GM19023 (cell line): ENCODE measurements at regions not wholly inside any gene's neighbourhood (a gene's known extent, or its start where the extent isn't known, plus 50 kb on each side); places are given as distances from the start of the nearest gene placed in this dataset.

Source experiments
- ATAC-seq: cut with Tn5 transposase; IDR thresholded peaks from one replicate; pipeline ENCODE4 v1.9.1; 2021; ENCODE audit warnings: mild to moderate bottlenecking, moderate library complexity; ENCODE audit not compliant: unreplicated experiment

GRCh38 chr3:159904455-159904854, 84.2 kb upstream of the IL12A start:
- ATAC-seq = no peak

- no peak for ATAC-seq
These were observed 83.7 kb upstream of the IL12A start for GRCh38 chr3:159904911-159905310.

GRCh38 chr3:159907828-159908227, 80.8 kb upstream of the IL12A start:
- ATAC-seq = no peak

DNA sequence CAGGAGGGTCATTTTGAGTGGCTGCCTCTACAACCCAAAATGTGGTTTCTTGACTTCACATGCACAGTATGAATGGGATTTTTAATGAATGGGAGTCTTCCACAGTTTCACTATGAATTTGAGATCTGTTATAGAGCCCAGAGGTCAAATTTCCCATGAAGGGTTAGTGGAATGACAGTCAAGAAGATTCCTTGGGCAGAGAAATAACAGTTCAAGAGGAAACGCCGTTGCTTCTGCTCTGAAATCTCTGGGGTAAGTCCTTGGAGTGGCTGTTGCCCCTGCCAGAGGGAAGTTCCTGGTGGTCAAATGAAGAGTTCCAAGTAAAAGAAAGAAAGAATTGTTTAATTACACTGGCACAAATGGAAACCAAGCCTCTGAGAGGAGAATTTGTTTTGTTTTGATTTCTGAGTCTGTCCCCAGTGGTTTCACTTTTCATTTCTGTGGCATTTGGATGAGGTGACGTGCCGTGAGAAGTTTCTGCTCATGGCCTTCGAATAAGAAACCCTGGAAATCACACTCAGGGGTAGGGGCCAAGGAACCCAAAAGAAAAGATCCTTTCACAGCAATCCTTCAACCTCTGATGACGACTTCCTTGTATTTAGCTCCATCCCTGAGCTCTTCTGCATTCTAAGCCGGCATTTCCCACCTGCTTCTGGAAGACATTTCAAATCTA, 77.5 kb upstream of the IL12A start:
- peak; percentile 88 for ATAC-seq

DNA sequence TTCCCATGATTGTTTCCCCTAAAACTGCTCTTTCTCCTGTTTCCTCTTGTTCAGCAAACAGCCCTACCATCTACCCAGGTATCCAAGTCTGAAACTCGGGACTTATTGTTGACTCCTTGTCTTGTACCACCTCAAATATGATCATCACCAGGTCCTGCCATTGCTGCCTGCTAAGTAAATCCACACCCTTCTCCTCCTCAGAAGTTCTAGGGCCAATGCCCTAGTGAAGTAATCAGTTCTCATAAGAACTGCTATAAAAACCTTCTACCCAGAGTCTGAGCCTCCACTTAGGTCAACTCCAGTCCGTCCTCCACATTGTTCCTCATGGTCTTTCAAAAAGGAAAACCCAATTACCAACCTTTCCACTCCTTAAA, 77.0 kb upstream of the IL12A start:
- ATAC-seq = no peak

DNA sequence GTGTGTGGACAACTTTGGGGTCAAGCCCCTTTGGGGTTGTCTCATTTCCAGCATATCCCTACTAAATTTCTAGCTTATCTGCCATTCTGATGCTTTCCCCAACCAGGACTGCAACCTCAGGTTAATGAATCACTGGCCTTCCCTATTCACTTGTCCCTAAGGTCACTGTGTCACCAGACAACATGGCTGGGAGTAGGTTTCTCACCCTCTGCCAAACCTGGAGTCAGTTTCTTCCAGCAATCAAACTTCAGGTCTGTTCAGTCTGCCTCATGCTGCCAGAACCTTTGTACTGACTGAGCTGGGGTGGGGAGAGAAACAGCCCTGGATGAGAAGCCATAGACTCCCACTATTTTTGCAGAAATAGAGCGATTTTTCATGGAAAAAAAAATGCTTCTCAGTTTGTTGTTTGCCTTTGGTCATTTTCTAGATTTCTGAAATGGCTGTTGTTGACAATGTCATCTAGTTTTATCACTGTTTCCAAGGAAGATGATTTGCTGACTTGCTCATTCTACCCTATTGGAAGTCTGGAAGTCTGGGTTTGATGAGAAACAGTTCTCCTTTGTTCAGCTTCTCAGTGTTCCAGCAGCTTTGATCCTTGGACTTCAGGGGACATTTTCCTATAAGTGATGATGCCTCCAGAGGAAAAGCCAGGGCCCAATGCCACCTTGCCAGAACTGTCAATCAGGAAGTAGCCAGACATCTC, 74.8 kb upstream of the IL12A start:
- no peak for ATAC-seq

- ATAC-seq = no peak
These were observed 74.2 kb upstream of the IL12A start for GRCh38 chr3:159914426-159914825.

DNA sequence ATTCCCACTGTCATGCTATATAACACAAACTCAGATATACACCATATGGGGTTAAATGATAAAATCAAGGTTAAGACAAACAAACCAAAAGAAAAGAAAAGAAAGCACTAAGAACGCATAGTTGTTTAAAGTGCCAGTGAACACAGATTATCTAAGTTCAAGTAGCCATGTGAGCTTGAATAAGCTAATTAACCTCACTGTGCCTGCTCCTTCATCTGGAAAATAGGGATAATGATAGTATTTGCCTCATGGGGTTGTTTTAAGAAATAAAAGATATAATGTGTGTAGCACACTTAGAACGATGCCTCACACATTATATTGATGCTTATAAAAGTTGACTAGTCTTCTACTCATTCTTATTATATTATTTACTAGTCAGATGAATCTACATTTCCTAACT, 72.6 kb upstream of the IL12A start:
- ATAC-seq = no peak

DNA sequence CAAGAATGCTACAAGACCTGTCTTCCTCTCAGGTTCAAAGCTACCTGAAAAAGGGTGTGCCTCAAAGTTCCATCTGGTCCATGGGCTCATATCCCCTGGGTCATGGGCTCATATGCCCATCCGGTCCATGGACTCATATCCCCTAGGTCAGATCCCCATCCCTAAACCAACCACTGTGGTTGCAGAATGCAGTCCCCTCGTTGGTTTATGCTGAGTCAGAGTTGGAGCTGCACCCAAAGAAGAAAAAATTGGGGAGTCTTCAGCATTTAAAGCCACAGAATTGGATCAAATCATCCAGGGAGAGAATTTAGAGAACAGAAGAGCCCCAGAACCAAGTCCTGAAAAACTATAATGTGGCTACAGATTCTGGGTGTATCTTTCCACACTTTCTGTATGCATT, 71.5 kb upstream of the IL12A start:
- ATAC-seq = no peak

DNA sequence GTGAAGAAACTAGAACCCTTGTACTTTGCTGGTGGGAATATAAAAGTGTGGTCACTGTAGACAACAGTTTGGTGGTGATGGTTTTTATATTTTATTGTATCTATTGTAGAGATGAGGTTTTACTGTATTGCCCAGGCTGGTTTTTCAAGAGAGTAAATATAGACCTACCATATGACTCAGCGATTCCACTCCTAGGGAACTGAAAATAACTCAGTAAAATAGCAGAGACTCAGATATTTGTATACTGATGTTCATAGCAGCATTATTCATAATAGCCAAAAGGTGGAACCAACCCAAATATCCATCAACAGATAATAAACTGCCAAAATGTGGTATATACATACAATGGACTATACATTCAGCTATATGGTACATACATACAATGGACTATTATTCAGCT, 68.8 kb upstream of the IL12A start:
- ATAC-seq = peak; percentile 62

- no peak for ATAC-seq
These were observed 66.3 kb upstream of the IL12A start for GRCh38 chr3:159922193-159922840.

- peak; percentile 97 for ATAC-seq
These were observed 65.7 kb upstream of the IL12A start for GRCh38 chr3:159922861-159923312.

DNA sequence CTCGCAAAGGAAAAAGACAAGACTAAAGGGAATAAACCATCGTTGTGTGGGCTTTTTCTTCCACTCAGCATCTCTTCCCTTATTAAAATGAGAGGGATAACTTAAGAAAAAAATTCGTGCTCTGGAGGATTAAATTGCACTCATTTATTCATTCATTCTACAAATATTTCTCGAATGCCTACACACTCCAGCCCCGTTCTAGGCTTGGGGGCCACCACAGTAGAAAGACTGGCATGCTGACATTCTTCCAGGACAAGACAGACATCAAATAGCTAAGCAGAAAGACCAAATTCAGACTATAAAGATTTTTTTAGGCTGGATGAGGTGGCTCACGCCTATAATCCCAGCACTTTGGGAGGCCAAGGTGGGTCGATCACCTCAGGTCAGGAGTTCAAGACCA, 65.3 kb upstream of the IL12A start:
- ATAC-seq = no peak

DNA sequence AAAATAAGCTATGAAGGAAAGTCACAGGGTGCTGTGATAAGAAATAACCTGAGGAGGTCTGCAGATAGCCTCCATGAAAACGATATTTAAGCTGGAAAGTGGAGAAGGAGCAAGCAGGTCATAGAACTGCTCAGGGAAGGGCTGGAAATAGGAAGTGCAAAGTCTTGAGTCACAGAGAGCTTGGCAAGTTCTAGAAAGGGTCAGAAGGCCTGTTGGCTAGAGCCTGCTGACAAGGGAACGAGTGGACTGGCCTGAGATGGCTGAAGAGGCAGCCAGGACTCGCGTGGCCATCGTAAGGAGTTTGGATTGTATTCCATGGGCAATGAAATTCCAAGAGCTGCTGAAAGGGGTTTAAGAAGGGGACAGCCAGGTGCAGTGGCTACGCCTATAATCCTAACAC, 64.7 kb upstream of the IL12A start:
- ATAC-seq = no peak

GRCh38 chr3:159924411-159924810, 64.2 kb upstream of the IL12A start:
- ATAC-seq = no peak

GRCh38 chr3:159925248-159925647, 63.4 kb upstream of the IL12A start:
- ATAC-seq = no peak

DNA sequence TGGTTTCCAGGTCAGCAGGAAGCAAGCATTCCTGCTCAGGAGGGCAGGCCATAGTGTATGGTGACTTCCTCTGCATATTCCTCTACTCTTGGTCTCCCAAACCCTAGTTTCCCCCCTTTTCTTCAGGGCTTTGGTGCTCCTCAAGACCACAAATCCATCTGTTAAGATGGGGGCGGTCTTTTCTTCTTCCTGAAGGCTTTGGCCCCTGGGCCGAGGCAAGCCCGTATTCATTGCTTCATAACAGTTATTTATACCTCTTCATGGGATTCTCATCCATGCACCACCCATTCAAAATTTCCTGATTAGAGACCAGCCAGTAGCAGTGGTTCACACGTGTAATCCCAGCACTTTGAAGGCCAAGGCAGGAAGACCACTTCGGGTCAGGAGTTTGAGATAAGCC, 62.1 kb upstream of the IL12A start:
- no peak for ATAC-seq

GRCh38 chr3:159928071-159928491, 60.6 kb upstream of the IL12A start:
- no peak for ATAC-seq

DNA sequence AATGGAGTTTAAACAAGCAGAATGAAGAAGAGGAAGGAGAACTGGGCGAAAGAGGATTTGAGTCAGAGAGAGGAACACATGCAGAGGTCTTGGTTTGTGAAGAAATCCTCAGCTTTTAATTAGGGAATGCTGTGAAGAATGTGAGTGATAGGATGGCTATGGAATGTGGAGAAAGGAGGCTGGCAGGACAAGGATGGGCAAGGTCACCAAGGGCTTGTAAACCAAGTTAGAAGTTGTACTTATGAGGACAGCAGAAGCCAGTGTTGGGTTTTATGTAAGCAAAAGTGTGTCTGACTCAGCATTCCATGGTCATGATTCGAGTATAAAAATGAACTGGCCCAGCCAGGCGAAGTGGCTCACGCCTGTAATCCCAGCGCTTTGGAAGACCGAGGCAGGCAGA, 60.0 kb upstream of the IL12A start:
- ATAC-seq = no peak

DNA sequence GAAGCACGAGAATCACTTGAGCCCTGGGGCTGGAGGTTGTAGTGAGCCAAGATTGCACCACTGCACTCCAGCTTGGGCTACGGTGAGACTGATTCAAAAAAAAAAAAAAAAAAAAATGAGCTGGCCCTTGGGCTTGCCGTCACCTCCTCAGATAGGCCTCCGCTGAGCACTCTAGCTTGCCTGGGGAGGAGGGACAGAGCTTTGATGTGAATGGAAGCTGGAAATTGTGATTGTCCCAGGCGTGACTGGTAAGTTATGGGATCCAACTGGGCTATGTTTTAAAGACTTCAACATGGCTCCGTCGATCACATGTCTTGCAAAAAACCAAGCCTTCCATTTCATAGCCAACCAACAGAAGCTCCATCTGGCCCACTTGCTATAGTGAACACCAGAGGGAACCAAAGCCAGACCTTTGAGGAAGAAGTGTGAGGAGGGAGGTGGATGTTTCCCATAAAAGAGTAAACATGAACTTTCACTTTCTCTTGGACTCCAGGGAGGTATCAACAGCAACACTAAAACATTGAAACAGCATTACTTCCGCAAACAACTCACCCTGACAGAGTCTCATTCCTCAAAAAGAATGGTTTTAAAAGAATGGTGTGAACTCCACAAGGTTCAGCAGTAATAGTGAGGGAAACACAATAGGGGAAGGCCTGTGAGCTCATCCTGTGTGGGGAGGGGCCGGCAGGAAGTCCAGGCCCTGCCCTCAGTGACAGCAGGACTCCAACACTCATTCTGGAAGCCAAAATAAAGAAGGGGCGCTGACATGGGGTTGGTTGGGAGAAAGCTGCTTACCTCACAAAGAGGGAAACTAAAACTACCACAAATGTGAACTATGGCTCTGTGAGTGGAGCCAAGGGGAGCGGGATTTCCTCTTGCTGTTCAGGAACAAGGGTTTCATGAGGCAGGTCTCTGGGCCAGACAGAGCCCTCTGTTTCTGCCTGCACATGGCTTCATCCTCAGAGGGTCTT, 59.2 kb upstream of the IL12A start:
- ATAC-seq = peak; percentile 69

DNA sequence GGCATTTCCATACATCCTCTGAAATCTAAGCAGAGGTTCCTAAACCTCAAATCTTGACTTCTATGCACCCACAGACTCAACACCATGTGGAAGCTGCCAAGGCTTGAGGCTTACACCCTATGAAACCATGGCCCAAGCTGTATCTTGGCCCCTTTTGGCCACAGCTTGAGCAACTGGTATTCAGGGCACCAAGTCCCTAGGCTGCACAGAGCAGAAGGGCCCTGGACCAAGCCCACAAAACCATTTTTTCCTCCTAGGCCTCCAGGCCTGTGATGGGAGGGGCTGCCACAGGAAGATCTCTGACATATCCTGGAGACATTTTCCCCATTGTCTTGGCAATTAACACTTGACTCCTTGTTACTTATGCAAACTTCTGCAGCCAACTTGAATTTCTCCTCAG, 54.4 kb upstream of the IL12A start:
- ATAC-seq = no peak
